NCI-H2029 (cell line): ENCODE measurements at regions not wholly inside any gene's neighbourhood (a gene's known extent, or its start where the extent isn't known, plus 50 kb on each side); places are given as distances from the start of the nearest gene placed in this dataset.
"Not testable (repeated sequence)": the region's sequence is repeated elsewhere in the genome, so short reads cannot be mapped to it uniquely, and the experiment has no call there.

Experiments
- DNase-seq: peaks from one replicate; lab custom pipeline; 2025; lab: John Stamatoyannopoulos, UW

- DNase-seq, result no peak
Measured at GRCh38 chr4:127307996-127308395, 324.8 kb upstream of the INTU start.

- DNase-seq, result no peak
Measured at GRCh38 chr4:127309369-127310102, 323.2 kb upstream of the INTU start.

GRCh38 chr4:127311371-127311770 is 321.4 kb upstream of the INTU start:
- no peak for DNase-seq

- no peak for DNase-seq
Measured at GRCh38 chr4:127311924-127312323, 320.8 kb upstream of the INTU start.

GRCh38 chr4:127313767-127314166 is 319.0 kb upstream of the INTU start:
- no peak for DNase-seq

GRCh38 chr4:127327491-127327890 is 305.3 kb upstream of the INTU start:
- DNase-seq, result no peak

GRCh38 chr4:127335073-127335620 is 297.6 kb upstream of the INTU start:
- no peak for DNase-seq

- DNase-seq, result no peak
Measured at GRCh38 chr4:127335732-127336131, 297.0 kb upstream of the INTU start.

GRCh38 chr4:127343123-127343522 is 289.6 kb upstream of the INTU start:
- not testable (repeated sequence) for DNase-seq

GRCh38 chr4:127344071-127344470 is 288.7 kb upstream of the INTU start:
- DNase-seq, result no peak

- no peak for DNase-seq
Measured at GRCh38 chr4:127347936-127348335, 284.8 kb upstream of the INTU start.

GRCh38 chr4:127352220-127353113 is 280.3 kb upstream of the INTU start:
- no peak for DNase-seq

GRCh38 chr4:127355743-127356142 is 277.0 kb upstream of the INTU start:
- no peak for DNase-seq

GRCh38 chr4:127357765-127358164 is 275.0 kb upstream of the INTU start:
- DNase-seq, result no peak

- no peak for DNase-seq
Measured at GRCh38 chr4:127362686-127363085, 270.1 kb upstream of the INTU start.

- no peak for DNase-seq
Measured at GRCh38 chr4:127364397-127364796, 268.4 kb upstream of the INTU start.

GRCh38 chr4:127364911-127365310 is 267.8 kb upstream of the INTU start:
- DNase-seq, result no peak

GRCh38 chr4:127370604-127371003 is 262.2 kb upstream of the INTU start:
- DNase-seq, result no peak

GRCh38 chr4:127379499-127379898 is 253.3 kb upstream of the INTU start:
- DNase-seq, result no peak

GRCh38 chr4:127379948-127380347 is 252.8 kb upstream of the INTU start:
- DNase-seq, result not testable (repeated sequence)

- no peak for DNase-seq
Measured at GRCh38 chr4:127383666-127384065, 249.1 kb upstream of the INTU start.

- no peak for DNase-seq
Measured at GRCh38 chr4:127394516-127394915, 238.2 kb upstream of the INTU start.

- no peak for DNase-seq
Measured at GRCh38 chr4:127400276-127400675, 232.5 kb upstream of the INTU start.
